ENCODE measurements at regions not wholly inside any gene's neighbourhood (a gene's known extent, or its start where the extent isn't known, plus 50 kb on each side); places are given as distances from the start of the nearest gene placed in this dataset.

GRCh38 chr15:26433060-26433459 lies 339.8 kb downstream of the GABRB3 start:
- no peak for DNase-seq (ENCODE audit: extremely low spot score)
- 83% methylated on average over 2 of the region's 2 CpGs for WGBS
- Histone ChIP-seq H3K27me3 (no peaks in the 10 kb centered on the region), H3K4me1 (no peaks in the 10 kb centered on the region), H3K27ac (replicated peaks in 1 of 4) (no peak overlapping the region), H3K9me3 (no peaks in the 10 kb centered on the region), H3K4me3 (no peak overlapping the region), H3K36me3 (no peaks in the 10 kb centered on the region)
- intact Hi-C loops (cut with DNase I) = no loop called here
- TF ChIP-seq, protein P1, sequence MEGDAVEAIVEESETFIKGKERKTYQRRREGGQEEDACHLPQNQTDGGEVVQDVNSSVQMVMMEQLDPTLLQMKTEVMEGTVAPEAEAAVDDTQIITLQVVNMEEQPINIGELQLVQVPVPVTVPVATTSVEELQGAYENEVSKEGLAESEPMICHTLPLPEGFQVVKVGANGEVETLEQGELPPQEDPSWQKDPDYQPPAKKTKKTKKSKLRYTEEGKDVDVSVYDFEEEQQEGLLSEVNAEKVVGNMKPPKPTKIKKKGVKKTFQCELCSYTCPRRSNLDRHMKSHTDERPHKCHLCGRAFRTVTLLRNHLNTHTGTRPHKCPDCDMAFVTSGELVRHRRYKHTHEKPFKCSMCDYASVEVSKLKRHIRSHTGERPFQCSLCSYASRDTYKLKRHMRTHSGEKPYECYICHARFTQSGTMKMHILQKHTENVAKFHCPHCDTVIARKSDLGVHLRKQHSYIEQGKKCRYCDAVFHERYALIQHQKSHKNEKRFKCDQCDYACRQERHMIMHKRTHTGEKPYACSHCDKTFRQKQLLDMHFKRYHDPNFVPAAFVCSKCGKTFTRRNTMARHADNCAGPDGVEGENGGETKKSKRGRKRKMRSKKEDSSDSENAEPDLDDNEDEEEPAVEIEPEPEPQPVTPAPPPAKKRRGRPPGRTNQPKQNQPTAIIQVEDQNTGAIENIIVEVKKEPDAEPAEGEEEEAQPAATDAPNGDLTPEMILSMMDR (IDR thresholded peaks at IDR 0.05) = no peak
- TF ChIP-seq POLR2AphosphoS5 (IDR thresholded peaks at IDR 0.05) (no peak), EP300 (IDR thresholded peaks at IDR 0.05) (no peak), POLR2A (IDR thresholded peaks at IDR 0.05; ENCODE audit: low read depth) (no peak)

DNA sequence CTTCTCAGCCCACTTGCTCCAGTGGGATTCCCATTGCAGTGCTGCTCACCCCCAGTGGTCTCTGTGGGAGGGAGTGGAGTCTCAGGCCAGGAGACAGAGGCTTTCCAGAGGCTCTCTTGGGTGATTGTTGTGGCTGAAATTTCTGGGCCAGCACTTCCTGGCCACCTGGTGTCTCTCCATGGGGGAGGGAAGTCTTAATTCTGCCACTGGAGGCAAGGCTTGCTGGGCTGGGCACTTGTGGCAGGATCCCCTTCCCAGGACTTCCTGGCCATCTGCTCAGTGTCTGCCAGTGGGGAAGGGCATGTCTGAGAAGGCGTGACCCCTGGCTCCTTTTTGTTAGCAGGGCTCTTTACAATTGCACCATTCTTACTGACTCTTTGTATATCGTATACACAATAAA lies 351.8 kb downstream of the GABRB3 start:
- Histone ChIP-seq H3K4me1 (no peaks in the 10 kb centered on the region), H3K27ac (replicated peaks in 1 of 4) (no peak overlapping the region), H3K4me3 (no peak overlapping the region), H3K36me3 (no peaks in the 10 kb centered on the region), H3K27me3 (no peaks in the 10 kb centered on the region), H3K9me3 (peaks cover 0 to 8% (median 0%) of the 10 kb centered on the region in 4 donors)
- 80% methylated on average over 2 of the region's 2 CpGs for WGBS
- TF ChIP-seq, protein P1 (IDR thresholded peaks at IDR 0.05) = no peak
- TF ChIP-seq EP300 (IDR thresholded peaks at IDR 0.05) = no peak
- no peak for TF ChIP-seq POLR2AphosphoS5 (IDR thresholded peaks at IDR 0.05)
- TF ChIP-seq POLR2A (IDR thresholded peaks at IDR 0.05; ENCODE audit: low read depth) = no peak
- intact Hi-C loops (cut with DNase I) = no loop called here
- no peak for DNase-seq (ENCODE audit: extremely low spot score)

- intact Hi-C loops (cut with DNase I) = no loop called here
- 66% methylated on average over 4 of the region's 4 CpGs for WGBS
- H3K36me3 ChIP-seq = no peaks in the 10 kb centered on the region
These were observed 377.2 kb downstream of the GABRB3 start for GRCh38 chr15:26395624-26396023.

GRCh38 chr15:26394801-26395200 lies 378.1 kb downstream of the GABRB3 start:
- no peak overlapping the region for H3K27ac ChIP-seq (replicated peaks in 1 of 4)
- TF ChIP-seq POLR2AphosphoS5 (IDR thresholded peaks at IDR 0.05) = no peak
- TF ChIP-seq EP300 (IDR thresholded peaks at IDR 0.05) = no peak
- TF ChIP-seq, protein P1 (IDR thresholded peaks at IDR 0.05) = no peak
- no peak for TF ChIP-seq POLR2A (IDR thresholded peaks at IDR 0.05; ENCODE audit: low read depth)
- intact Hi-C loops (cut with DNase I) = no loop called here
- H3K4me1 ChIP-seq = no peaks in the 10 kb centered on the region
- H3K9me3 ChIP-seq = no peaks in the 10 kb centered on the region
- no peaks in the 10 kb centered on the region for H3K27me3 ChIP-seq
- H3K36me3 ChIP-seq = no peaks in the 10 kb centered on the region
- WGBS = 75% methylated on average over 5 of the region's 8 CpGs
- H3K4me3 ChIP-seq = no peak overlapping the region
- DNase-seq (ENCODE audit: extremely low spot score) = no peak

More at GRCh38 chr15:26395624-26396023, 377.2 kb downstream of the GABRB3 start:
- Histone ChIP-seq H3K4me3 (no peak overlapping the region), H3K27me3 (no peaks in the 10 kb centered on the region), H3K4me1 (no peaks in the 10 kb centered on the region), H3K27ac (replicated peaks in 1 of 4) (no peak overlapping the region), H3K9me3 (no peaks in the 10 kb centered on the region)
- no peak for DNase-seq (ENCODE audit: extremely low spot score)
- TF ChIP-seq EP300 (IDR thresholded peaks at IDR 0.05) (no peak), POLR2AphosphoS5 (IDR thresholded peaks at IDR 0.05) (no peak), POLR2A (IDR thresholded peaks at IDR 0.05; ENCODE audit: low read depth) (no peak)
- TF ChIP-seq, protein P1 (IDR thresholded peaks at IDR 0.05) = no peak

- 64% methylated on average over 1 of the region's 2 CpGs for WGBS
- Histone ChIP-seq H3K4me1 (no peaks in the 10 kb centered on the region), H3K36me3 (no peaks in the 10 kb centered on the region), H3K4me3 (no peak overlapping the region), H3K9me3 (no peaks in the 10 kb centered on the region), H3K27ac (replicated peaks in 1 of 4) (no peak overlapping the region), H3K27me3 (no peaks in the 10 kb centered on the region)
- TF ChIP-seq EP300 (IDR thresholded peaks at IDR 0.05) (no peak), POLR2A (IDR thresholded peaks at IDR 0.05; ENCODE audit: low read depth) (no peak), POLR2AphosphoS5 (IDR thresholded peaks at IDR 0.05) (no peak)
- TF ChIP-seq, protein P1 (IDR thresholded peaks at IDR 0.05) = no peak
- intact Hi-C loops (cut with DNase I) = no loop called here
- no peak for DNase-seq (ENCODE audit: extremely low spot score)
These were observed 379.9 kb downstream of the GABRB3 start for GRCh38 chr15:26392956-26393355.
